WERI-Rb-1 (cell line): ENCODE measurements at regions not wholly inside any gene's neighbourhood (a gene's known extent, or its start where the extent isn't known, plus 50 kb on each side); places are given as distances from the start of the nearest gene placed in this dataset.

Source experiments
- DNase-seq: peaks from one replicate; pipeline ENCODE4 v3.0.0-alpha.2; 2020
- H3K27ac ChIP-seq: fragments of 250-450 bp; sonication (Bioruptor Pico); 2 replicates; pipeline ENCODE4 v1.5.1; 2020; ENCODE audit warnings: mild to moderate bottlenecking, moderate library complexity
- H3K27me3 ChIP-seq: fragments of 250-450 bp; sonication (Bioruptor Pico); 2 replicates; pipeline ENCODE4 v1.5.1; 2021; ENCODE audit warnings: mild to moderate bottlenecking, low read depth, moderate library complexity; ENCODE audit not compliant: insufficient read depth, severe bottlenecking
- H3K36me3 ChIP-seq: fragments of 250-450 bp; sonication (Bioruptor Pico); 2 replicates; pipeline ENCODE4 v1.5.1; 2020; ENCODE audit warnings: mild to moderate bottlenecking, moderate library complexity
- H3K4me3 ChIP-seq: 2 replicates; pipeline ENCODE4 v1.5.1; 2011; ENCODE audit warnings: low read depth, mild to moderate bottlenecking, control low read depth, low read length
- H3K9me3 ChIP-seq: fragments of 250-450 bp; sonication (Bioruptor Pico); 2 replicates; pipeline ENCODE4 v1.5.1; 2021; ENCODE audit warnings: mild to moderate bottlenecking, moderate library complexity; ENCODE audit not compliant: severe bottlenecking
- TF ChIP-seq, protein P1 (sequence below): IDR thresholded peaks from 2 replicates; pipeline ENCODE4 v1.5.1; 2011; ENCODE audit warnings: low read depth, mild to moderate bottlenecking, control low read depth, inconsistent platforms, low read length

DNA sequence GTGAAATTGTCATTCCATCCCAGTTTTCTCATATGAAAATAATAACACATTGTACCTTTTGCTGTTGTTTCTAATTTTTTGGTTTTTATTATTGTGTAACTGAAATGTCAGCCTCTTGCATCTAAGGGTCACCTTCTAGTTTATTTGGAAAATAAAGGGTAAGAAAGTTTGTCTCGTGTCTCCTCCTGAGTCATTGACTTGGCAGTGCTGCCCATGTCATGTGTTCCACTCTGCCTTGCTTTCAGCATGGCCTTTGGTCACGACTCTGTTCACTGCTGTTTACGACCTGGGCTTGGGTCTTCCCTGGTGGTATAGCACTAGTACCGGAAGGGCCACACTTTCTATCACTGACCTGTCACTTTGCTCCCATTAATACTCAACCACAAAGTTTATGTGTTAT, 171.4 kb upstream of the RSPO3 start:
- H3K4me3 ChIP-seq: no peak overlapping the region
- no peak for DNase-seq
- H3K9me3 ChIP-seq: no peaks in the 10 kb centered on the region
- H3K27ac ChIP-seq: no peak overlapping the region
- no peaks in the 10 kb centered on the region for H3K36me3 ChIP-seq
- no peaks in the 10 kb centered on the region for H3K27me3 ChIP-seq
- TF ChIP-seq, protein P1, sequence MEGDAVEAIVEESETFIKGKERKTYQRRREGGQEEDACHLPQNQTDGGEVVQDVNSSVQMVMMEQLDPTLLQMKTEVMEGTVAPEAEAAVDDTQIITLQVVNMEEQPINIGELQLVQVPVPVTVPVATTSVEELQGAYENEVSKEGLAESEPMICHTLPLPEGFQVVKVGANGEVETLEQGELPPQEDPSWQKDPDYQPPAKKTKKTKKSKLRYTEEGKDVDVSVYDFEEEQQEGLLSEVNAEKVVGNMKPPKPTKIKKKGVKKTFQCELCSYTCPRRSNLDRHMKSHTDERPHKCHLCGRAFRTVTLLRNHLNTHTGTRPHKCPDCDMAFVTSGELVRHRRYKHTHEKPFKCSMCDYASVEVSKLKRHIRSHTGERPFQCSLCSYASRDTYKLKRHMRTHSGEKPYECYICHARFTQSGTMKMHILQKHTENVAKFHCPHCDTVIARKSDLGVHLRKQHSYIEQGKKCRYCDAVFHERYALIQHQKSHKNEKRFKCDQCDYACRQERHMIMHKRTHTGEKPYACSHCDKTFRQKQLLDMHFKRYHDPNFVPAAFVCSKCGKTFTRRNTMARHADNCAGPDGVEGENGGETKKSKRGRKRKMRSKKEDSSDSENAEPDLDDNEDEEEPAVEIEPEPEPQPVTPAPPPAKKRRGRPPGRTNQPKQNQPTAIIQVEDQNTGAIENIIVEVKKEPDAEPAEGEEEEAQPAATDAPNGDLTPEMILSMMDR: no peak

DNA sequence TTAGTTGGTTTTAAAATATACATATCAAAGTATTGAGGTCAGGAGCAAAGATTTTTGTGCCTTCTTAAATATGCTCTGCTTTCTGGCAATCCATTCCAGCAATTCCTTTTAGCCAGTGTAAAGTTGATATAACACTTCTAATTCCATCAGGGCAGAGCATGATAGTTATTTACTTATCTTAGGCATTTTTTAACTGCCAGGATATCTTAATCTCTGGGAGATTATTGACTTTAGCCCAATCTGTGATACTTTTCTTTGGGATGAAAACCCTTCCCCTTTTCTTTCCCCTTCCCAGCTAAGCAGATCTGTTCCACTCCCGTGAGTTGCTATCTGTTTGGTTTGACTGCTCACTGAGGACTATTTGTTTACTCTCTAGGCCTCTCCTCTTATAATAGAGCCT, 168.7 kb upstream of the RSPO3 start:
- Histone ChIP-seq H3K36me3 (no peaks in the 10 kb centered on the region), H3K9me3 (no peaks in the 10 kb centered on the region), H3K4me3 (no peak overlapping the region), H3K27ac (no peak overlapping the region), H3K27me3 (no peaks in the 10 kb centered on the region)
- DNase-seq: no peak
- TF ChIP-seq, protein P1: no peak

DNA sequence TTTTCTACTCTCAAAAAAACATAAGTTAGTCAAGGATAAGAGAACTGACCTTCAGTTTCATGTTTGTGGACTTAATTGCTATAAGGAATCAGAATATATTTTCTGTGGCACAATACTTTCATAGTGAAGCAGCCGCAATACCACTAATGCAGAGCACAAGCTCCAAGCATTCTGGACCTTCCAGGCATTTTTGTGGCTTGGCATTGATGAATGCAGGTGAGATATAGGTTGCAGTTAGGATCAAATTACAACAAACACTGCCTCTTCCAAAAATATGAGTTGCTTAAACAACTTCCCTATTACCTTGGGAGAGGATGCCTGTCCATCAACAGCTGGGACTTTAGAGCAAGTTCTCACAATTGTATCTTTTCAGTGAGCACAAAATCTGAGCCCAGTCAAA, 162.8 kb upstream of the RSPO3 start:
- TF ChIP-seq, protein P1: no peak
- Histone ChIP-seq H3K36me3 (no peaks in the 10 kb centered on the region), H3K9me3 (no peaks in the 10 kb centered on the region), H3K27me3 (no peaks in the 10 kb centered on the region), H3K4me3 (no peak overlapping the region), H3K27ac (no peak overlapping the region)
- no peak for DNase-seq

DNA sequence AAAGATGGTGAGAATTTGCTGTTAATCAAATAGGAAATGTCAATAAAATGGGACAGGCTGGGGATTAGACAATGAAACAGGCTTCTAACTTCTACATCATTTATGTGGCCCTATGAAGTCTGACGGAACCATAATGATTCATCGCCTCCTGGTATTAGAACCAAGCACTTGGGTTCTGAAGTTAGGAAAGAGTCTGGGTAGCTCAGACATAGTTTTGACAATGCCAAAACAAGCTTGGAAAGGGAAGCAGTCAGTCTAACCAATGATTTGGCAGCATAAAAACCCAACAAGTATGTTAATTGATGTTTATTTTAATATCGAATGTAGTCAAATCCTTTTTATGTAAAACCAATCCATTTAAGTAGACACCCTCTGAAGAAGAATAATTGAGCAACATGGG, 160.8 kb upstream of the RSPO3 start:
- Histone ChIP-seq H3K27ac (no peak overlapping the region), H3K36me3 (no peaks in the 10 kb centered on the region), H3K4me3 (no peak overlapping the region), H3K27me3 (no peaks in the 10 kb centered on the region), H3K9me3 (no peaks in the 10 kb centered on the region)
- TF ChIP-seq, protein P1: no peak
- no peak for DNase-seq

DNA sequence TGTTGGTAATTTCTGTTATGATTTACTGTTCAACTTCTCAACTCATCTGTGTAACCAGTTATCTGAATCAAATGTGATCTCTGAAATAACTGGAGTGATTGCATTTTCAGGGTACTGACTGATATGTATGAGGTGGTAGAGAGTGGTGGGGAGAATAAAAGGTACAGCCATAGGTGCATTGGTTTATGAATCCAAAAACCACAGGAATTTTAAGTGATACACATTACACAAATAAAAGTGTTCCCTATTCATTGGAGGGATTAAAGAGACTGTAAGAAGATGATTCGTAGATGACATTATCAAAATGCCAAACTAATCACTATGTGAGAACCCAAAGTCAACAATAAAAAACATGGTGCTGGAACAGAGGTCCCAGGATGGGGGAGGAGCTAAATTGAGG, 158.7 kb upstream of the RSPO3 start:
- H3K4me3 ChIP-seq: no peak overlapping the region
- no peak for DNase-seq
- H3K36me3 ChIP-seq: no peaks in the 10 kb centered on the region
- no peak overlapping the region for H3K27ac ChIP-seq
- H3K27me3 ChIP-seq: no peaks in the 10 kb centered on the region
- H3K9me3 ChIP-seq: no peaks in the 10 kb centered on the region
- TF ChIP-seq, protein P1: no peak

DNA sequence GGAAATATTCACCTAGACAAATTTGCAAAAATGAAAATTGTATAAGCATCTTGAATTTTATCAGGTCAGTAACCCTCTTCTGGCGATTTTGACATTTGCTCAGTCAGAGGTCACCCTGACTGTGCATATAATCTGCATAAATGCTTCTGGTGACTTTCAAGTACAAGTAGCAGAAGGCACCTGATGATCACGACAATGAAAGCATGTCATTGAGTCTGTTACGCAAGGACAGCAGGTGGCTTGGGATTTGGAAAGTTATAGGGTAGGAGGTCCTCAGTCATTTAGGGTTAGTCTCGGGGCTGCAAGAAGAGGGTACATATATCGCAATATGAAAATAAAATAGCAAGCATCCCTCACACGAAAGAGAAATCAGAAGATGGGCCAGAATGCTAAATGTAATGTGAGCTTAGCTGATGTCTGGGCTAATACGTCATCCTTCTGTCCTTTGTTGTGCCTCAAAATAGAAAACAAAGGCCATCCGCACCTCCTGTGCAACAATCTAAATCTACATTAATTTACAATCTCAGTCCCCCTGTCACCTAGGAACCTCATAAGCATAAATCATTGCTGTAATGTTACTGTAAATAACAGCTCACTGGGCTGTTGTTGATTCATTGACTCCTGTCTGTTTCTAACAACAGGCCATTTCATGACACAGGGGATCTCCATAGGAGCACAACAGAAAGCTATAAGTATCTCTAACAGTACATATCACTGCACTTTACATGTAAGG, 155.2 kb upstream of the RSPO3 start:
- TF ChIP-seq, protein P1: no peak
- no peak overlapping the region for H3K4me3 ChIP-seq
- H3K27ac ChIP-seq: no peak overlapping the region
- no peaks in the 10 kb centered on the region for H3K36me3 ChIP-seq
- DNase-seq: no peak
- no peaks in the 10 kb centered on the region for H3K9me3 ChIP-seq
- no peaks in the 10 kb centered on the region for H3K27me3 ChIP-seq
